Large intestine (tissue), 3 donors: ENCODE measurements at regions not wholly inside any gene's neighbourhood (a gene's known extent, or its start where the extent isn't known, plus 50 kb on each side); places are given as distances from the start of the nearest gene placed in this dataset.

Source experiments
- DNase-seq, 2 donors: peaks; one replicate each; pipeline versions ENCODE4 v3.0.0 to v3.0.0-alpha.2; 2013
- H3K27ac ChIP-seq: one replicate; pipeline ENCODE4 v1.5.1; 2013; ENCODE audit warnings: low read length
- H3K27me3 ChIP-seq: 2 replicates; pipeline ENCODE4 v1.6.1; 2013; ENCODE audit warnings: low read length; ENCODE audit not compliant: control insufficient read depth, insufficient read depth
- H3K36me3 ChIP-seq: 2 replicates; pipeline ENCODE4 v1.6.1; 2013; ENCODE audit warnings: low read length; ENCODE audit not compliant: control insufficient read depth, insufficient read depth
- H3K4me1 ChIP-seq: one replicate; pipeline ENCODE4 v1.6.1; 2013; ENCODE audit warnings: low read length; ENCODE audit not compliant: control insufficient read depth, insufficient read depth
- H3K4me3 ChIP-seq: one replicate; pipeline ENCODE4 v1.5.1; 2013; ENCODE audit warnings: low read length
- H3K9me3 ChIP-seq: one replicate; pipeline ENCODE4 v1.6.1; 2013; ENCODE audit warnings: mild to moderate bottlenecking, low read depth, low read length, moderate library complexity; ENCODE audit not compliant: control insufficient read depth
- WGBS: methylation state at CpG from one replicate; pipeline ENCODE4 v1.1.5; 2013; ENCODE audit warnings: low lambda C conversion rate; ENCODE audit not compliant: insufficient coverage; 5-methylcytosine and 5-hydroxymethylcytosine counted together

DNA sequence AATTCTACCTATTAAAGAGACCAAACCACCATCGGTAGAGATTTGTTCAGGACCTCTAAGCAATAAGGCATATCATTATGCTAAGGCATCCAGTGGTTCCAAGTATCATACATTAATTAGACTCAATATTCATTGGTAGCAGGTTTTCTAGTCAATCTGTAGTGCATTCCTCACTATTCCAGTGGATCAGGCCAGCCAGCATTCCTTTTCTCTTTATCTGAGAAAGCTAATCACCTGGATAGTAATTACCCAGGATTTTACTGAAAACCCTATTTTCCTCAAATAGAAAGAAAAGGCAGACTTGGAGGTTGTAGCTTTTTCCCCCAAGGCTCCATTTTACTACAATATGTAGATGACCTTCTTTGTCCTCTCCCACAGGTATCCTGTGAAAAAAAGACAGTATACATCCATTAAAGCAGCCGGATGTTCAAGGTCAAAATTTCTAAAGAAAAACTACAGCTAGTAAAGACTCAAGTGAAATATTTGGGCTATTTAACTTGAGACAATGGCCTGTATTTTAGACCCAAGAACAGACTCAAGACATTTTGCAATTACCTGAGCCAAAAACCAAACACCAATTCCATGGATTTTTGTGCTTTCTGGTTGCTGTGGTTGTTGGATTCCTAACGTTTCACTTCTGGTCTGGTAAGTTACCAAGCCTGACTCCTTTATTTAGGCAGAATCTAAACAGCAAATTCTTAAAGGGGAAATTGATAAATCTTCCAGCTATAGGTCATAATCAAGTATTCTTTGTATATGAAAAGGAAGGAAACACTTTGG lies 149.1 kb upstream of the MOCS1 start:
- Histone ChIP-seq H3K9me3 (no peaks in the 10 kb centered on the region), H3K4me1 (no peaks in the 10 kb centered on the region), H3K27me3 (peaks cover 2% of the 10 kb centered on the region), H3K36me3 (no peaks in the 10 kb centered on the region), H3K4me3 (no peak overlapping the region), H3K27ac (no peak overlapping the region)
- DNase-seq, result no peak
- no CpG with 5 or more reads among the region's 3 CpGs for WGBS

- no peak for DNase-seq
- H3K27ac ChIP-seq, result no peak overlapping the region
- H3K36me3 ChIP-seq, result no peaks in the 10 kb centered on the region
- peaks cover 2% of the 10 kb centered on the region for H3K27me3 ChIP-seq
- H3K4me3 ChIP-seq, result no peak overlapping the region
- H3K9me3 ChIP-seq, result no peaks in the 10 kb centered on the region
- WGBS, result 63% methylated on average over 3 of the region's 6 CpGs
- no peaks in the 10 kb centered on the region for H3K4me1 ChIP-seq
Observed at GRCh38 chr6:40082278-40083043, 148.2 kb upstream of the MOCS1 start.

GRCh38 chr6:40077736-40078135 lies 143.5 kb upstream of the MOCS1 start:
- no CpG with 5 or more reads among the region's 2 CpGs for WGBS
- DNase-seq, result no peak
- Histone ChIP-seq H3K27me3 (peaks cover 2% of the 10 kb centered on the region), H3K27ac (no peak overlapping the region), H3K4me3 (no peak overlapping the region), H3K9me3 (no peaks in the 10 kb centered on the region), H3K36me3 (no peaks in the 10 kb centered on the region), H3K4me1 (peaks cover 29% of the 10 kb centered on the region)

GRCh38 chr6:40077315-40077714 lies 143.1 kb upstream of the MOCS1 start:
- peaks cover 2% of the 10 kb centered on the region for H3K27me3 ChIP-seq
- no peaks in the 10 kb centered on the region for H3K36me3 ChIP-seq
- H3K4me1 ChIP-seq, result peaks cover 29% of the 10 kb centered on the region
- no peak overlapping the region for H3K27ac ChIP-seq
- no peak overlapping the region for H3K4me3 ChIP-seq
- no peak for DNase-seq
- H3K9me3 ChIP-seq, result no peaks in the 10 kb centered on the region
- WGBS, result no CpG with 5 or more reads among the region's 2 CpGs

- no peaks in the 10 kb centered on the region for H3K9me3 ChIP-seq
- H3K36me3 ChIP-seq, result no peaks in the 10 kb centered on the region
- peak overlapping the region; percentile 58 for H3K27ac ChIP-seq
- peak; percentile 73 to 85 for DNase-seq
- H3K4me1 ChIP-seq, result peaks cover 33% of the 10 kb centered on the region
- H3K4me3 ChIP-seq, result no peak overlapping the region
- no CpG with 5 or more reads among the region's 1 CpG for WGBS
- H3K27me3 ChIP-seq, result peaks cover 2% of the 10 kb centered on the region
Observed at GRCh38 chr6:40075056-40075590, 140.9 kb upstream of the MOCS1 start.

- DNase-seq, result peak; percentile 60 to 85
- no peak overlapping the region for H3K4me3 ChIP-seq
- H3K9me3 ChIP-seq, result no peaks in the 10 kb centered on the region
- H3K27ac ChIP-seq, result peak overlapping the region; percentile 77
- H3K27me3 ChIP-seq, result no peaks in the 10 kb centered on the region
- WGBS, result 43% methylated on average over 1 of the region's 8 CpGs
- no peaks in the 10 kb centered on the region for H3K36me3 ChIP-seq
- H3K4me1 ChIP-seq, result peaks cover 33% of the 10 kb centered on the region
Observed at GRCh38 chr6:40074306-40075055, 140.2 kb upstream of the MOCS1 start.

DNA sequence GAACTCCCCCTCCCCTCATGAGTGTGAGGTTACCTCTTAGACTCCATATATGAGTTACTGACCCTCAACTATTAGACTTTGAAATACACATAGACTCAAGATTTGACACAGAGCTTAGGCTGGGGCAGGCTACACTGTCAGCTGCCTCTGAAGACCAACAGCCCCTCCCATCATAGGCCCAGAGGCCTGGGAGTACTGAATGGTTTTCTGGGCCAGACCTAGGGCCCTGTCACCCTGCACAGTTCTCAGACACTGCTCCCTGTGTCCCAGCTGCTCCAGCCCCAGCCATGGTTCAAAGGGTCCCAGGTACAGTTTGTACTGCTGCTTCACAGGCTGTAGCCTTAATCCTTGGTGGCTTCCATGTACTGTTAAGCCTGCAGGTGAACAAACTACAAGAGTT lies 132.1 kb upstream of the MOCS1 start:
- peaks cover 9% of the 10 kb centered on the region for H3K4me1 ChIP-seq
- H3K27me3 ChIP-seq, result no peaks in the 10 kb centered on the region
- no peaks in the 10 kb centered on the region for H3K36me3 ChIP-seq
- H3K27ac ChIP-seq, result no peak overlapping the region
- no peak for DNase-seq
- H3K9me3 ChIP-seq, result peaks cover 5% of the 10 kb centered on the region
- no peak overlapping the region for H3K4me3 ChIP-seq

GRCh38 chr6:40056865-40057264 lies 122.6 kb upstream of the MOCS1 start:
- H3K36me3 ChIP-seq, result no peaks in the 10 kb centered on the region
- no peak for DNase-seq
- WGBS, result no CpG with 5 or more reads among the region's 1 CpG

DNA sequence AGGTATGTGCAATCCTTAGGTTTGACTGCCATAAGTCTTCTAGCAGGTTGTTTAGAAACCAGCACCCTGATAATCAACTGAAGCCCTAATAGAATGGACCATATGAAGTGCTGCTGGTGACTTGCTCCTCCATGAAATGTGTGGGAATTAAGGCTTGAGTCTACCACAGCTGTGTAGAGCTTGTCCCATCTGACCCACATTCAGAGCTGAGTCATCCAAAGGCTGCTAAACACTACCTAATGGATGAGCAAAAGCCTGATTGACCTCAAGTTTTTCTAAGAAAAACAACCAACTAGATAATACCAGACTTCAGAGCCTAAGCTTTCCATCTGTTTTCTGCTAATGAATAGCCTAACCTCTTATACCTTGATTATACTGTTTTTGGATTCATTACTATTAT lies 120.3 kb upstream of the MOCS1 start:
- no peak for DNase-seq
- Histone ChIP-seq H3K4me3 (no peak overlapping the region), H3K27ac (no peak overlapping the region), H3K9me3 (no peaks in the 10 kb centered on the region), H3K4me1 (no peaks in the 10 kb centered on the region), H3K36me3 (no peaks in the 10 kb centered on the region), H3K27me3 (peaks cover 5% of the 10 kb centered on the region)

More at GRCh38 chr6:40056865-40057264, 122.6 kb upstream of the MOCS1 start:
- H3K4me1 ChIP-seq, result no peaks in the 10 kb centered on the region
- H3K27me3 ChIP-seq, result peaks cover 2% of the 10 kb centered on the region
- no peaks in the 10 kb centered on the region for H3K9me3 ChIP-seq
- H3K27ac ChIP-seq, result no peak overlapping the region
- H3K4me3 ChIP-seq, result no peak overlapping the region

DNA sequence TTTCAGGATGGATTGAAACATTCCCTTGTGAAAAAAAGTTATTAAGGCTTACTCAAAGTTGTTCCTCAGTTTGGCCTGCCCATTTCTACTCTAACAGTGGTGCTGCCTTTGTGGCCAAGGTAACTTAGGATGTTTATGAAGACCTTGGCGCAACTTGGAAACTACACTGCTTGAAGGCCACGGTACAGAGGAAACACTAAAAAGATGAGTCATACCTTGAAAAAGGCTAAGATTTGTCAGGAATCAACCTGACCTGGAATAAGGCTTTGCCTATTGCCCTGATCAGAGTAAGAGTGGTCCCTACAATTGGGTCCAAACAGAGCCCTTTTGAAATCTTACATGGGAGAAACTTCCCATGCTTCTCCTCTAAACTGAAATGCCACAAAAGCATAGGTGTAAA lies 119.9 kb upstream of the MOCS1 start:
- WGBS, result no CpG with 5 or more reads among the region's 2 CpGs
- no peaks in the 10 kb centered on the region for H3K36me3 ChIP-seq
- no peaks in the 10 kb centered on the region for H3K9me3 ChIP-seq
- H3K27me3 ChIP-seq, result peaks cover 5% of the 10 kb centered on the region
- no peak overlapping the region for H3K27ac ChIP-seq
- H3K4me1 ChIP-seq, result no peaks in the 10 kb centered on the region
- DNase-seq, result no peak
- no peak overlapping the region for H3K4me3 ChIP-seq
